22Rv1 (cell line): ENCODE measurements at regions not wholly inside any gene's neighbourhood (a gene's known extent, or its start where the extent isn't known, plus 50 kb on each side); places are given as distances from the start of the nearest gene placed in this dataset.
A peak's percentile ranks its signal among the peaks of the same experiment; 100 is the strongest.

ENCODE experiments used
- H3K27ac ChIP-seq: fragments of 450-650 bp; 2 replicates; pipeline ENCODE4 v1.5.1; 2017
- CTCF ChIP-seq: fragments of 450-650 bp; IDR thresholded peaks from 2 replicates; pipeline ENCODE4 v1.5.1; 2017; ENCODE audit warnings: mild to moderate bottlenecking
- ZFX ChIP-seq: fragments of 450-650 bp; IDR thresholded peaks from 2 replicates; pipeline ENCODE4 v1.6.1; 2017; ENCODE audit warnings: antibody characterized with exemption, borderline replicate concordance

GRCh38 chr3:152060701-152061100 is 187.3 kb downstream of the SUCNR1 start:
- H3K27ac ChIP-seq, result no peak overlapping the region
- no peak for TF ChIP-seq ZFX
- no peak for TF ChIP-seq CTCF

GRCh38 chr3:152061296-152061695 is 187.9 kb downstream of the SUCNR1 start:
- no peak overlapping the region for H3K27ac ChIP-seq
- TF ChIP-seq ZFX (no peak), CTCF (no peak)

- no peak overlapping the region for H3K27ac ChIP-seq
- TF ChIP-seq ZFX (no peak), CTCF (no peak)
These were observed 196.4 kb downstream of the SUCNR1 start for GRCh38 chr3:152069871-152070270.

- H3K27ac ChIP-seq, result no peak overlapping the region
- no peak for TF ChIP-seq ZFX
- TF ChIP-seq CTCF, result no peak
These were observed 197.4 kb upstream of the MBNL1 start for GRCh38 chr3:152071315-152071714.

DNA sequence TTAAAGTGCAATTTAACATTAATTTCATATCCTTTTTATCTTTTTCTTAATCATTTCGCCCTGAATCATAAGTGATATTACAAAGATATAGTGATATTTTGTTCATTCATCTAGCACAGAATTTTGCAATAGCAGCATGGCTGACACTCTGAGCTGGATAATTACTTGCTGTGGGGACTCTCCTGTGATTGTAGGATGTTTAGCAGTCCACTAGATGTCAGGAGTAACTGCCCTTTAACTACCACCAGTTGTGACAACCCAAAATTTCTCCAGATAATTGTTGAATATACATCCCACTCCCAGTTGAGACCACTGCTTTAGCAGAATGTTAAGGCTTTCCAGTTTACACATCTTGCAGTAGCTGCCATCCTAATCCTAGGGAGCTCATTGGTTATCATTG is 196.8 kb upstream of the MBNL1 start:
- no peak for TF ChIP-seq ZFX
- peak; percentile 71 for TF ChIP-seq CTCF
- no peak overlapping the region for H3K27ac ChIP-seq

DNA sequence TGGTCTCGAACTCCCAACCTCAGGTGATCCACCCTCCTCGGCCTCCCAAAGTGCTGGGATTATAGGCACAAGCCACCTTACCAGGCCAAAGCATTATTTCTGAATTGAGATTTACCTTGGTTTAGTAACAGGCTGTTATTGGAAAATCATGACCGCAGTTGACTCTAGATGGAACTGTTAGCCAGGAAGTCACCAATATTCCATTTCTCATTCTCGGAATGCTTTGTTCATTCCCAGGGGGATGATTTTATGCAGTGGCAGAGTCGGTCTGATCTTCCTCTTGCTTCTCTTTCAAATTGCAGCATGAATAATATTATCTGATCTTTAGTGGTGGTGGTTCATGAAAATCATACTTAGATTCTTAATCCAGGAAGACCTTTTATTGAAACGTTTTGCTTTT is 195.5 kb upstream of the MBNL1 start:
- no peak overlapping the region for H3K27ac ChIP-seq
- TF ChIP-seq CTCF (no peak), ZFX (no peak)

GRCh38 chr3:152076148-152076547 is 192.6 kb upstream of the MBNL1 start:
- TF ChIP-seq ZFX (no peak), CTCF (no peak)
- H3K27ac ChIP-seq, result no peak overlapping the region
